GM12874 (cell line): ENCODE measurements at regions not wholly inside any gene's neighbourhood (a gene's known extent, or its start where the extent isn't known, plus 50 kb on each side); places are given as distances from the start of the nearest gene placed in this dataset.

Experiments
- TF ChIP-seq, protein P1 (sequence below): IDR thresholded peaks from 2 replicates; pipeline ENCODE4 v1.5.1; 2011; ENCODE audit warnings: low read depth, mild to moderate bottlenecking, control low read depth, low read length, moderate library complexity; ENCODE audit not compliant: insufficient read depth

DNA sequence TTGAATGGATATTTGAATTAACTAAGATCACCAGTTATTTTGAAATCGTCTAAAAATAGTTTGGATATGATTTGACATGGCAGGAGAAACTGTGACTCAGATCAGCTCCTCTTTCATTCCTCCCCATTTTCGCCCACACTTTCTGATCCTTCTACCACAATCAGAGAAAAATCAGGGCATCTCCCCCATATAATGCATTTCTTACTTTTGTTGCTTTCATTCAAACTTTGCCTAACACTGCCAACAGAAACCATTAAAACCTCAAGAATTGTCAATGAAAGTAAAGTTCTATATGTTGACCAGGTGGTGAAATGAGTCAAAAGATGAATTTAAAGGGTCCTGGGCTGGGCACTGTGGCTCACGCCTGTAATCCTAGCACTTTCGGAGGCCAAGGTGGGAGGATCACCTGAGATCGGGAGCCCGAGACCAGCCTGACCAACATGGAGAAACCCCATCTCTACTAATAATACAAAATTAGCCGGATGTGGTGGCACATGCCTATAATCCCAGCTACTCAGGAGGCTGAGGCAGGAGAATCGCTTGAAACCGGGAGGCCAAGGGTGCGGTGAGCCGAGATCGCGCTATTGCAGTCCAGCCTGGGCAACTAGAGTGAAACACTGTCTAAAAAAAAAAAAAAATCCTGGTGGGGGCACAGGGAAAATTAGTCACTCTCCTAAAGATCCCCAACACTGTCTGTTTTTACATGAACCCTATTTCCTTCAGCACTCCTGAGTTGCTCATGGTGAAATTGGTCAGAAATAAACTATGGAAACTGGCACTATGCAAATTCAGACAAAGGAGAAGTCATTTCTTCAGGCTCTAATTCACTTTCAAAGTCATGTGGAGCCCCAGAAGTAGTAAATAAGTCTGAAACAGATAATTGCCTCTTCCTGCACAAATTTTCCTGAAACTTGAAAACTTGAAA lies 122.8 kb upstream of the NOCT start:
- TF ChIP-seq, protein P1, sequence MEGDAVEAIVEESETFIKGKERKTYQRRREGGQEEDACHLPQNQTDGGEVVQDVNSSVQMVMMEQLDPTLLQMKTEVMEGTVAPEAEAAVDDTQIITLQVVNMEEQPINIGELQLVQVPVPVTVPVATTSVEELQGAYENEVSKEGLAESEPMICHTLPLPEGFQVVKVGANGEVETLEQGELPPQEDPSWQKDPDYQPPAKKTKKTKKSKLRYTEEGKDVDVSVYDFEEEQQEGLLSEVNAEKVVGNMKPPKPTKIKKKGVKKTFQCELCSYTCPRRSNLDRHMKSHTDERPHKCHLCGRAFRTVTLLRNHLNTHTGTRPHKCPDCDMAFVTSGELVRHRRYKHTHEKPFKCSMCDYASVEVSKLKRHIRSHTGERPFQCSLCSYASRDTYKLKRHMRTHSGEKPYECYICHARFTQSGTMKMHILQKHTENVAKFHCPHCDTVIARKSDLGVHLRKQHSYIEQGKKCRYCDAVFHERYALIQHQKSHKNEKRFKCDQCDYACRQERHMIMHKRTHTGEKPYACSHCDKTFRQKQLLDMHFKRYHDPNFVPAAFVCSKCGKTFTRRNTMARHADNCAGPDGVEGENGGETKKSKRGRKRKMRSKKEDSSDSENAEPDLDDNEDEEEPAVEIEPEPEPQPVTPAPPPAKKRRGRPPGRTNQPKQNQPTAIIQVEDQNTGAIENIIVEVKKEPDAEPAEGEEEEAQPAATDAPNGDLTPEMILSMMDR, result no peak

DNA sequence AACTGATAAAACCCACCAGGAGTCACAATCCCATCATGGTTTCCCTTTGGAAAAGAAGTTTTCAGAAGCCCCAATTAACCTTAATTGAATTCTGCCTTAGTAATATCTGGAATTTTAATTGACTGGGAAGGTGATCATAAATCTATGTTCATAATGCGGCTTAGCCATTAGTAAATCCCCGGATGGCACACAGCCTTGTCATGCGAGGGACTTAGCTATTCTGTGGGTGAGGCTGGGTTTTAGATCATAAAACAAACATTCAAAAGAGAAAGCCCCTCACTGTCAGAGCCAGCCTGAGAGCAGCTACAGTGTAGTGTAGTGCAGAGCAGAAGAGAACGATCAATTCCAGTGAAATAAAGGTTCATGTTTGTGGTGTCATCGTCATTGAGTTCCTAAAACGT lies 124.0 kb upstream of the NOCT start:
- TF ChIP-seq, protein P1, result no peak

DNA sequence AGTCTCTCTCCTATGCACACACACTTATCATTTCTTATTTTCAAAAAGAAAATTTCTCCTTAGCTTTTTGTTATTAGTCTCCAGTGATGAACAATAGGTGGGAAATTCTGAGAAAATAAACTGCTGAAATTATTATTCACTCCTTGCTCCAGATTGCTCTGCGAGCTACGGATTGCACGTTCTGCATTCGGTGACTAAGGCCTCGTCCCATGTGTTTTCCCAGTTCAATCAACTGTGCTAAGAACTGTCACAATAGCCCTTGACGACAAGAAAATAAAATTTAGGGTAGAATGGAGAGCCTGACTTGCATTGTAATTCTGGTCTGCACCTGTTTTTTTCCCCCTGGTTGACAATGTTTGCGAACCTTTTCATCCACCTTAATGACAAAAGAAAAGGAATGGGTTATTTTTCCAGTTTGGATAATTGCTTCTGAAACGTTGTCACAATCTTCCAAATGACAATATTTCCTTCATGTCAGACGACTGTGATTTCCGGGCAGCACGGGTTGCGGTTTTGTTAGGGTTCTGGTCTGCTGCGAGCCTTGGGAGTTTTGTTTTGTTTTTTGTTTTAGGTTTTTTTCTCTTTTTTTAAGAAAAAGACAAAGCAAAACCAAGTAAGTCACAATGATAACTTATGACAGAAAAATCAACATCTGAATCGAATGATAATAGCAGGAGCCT lies 124.5 kb upstream of the NOCT start:
- TF ChIP-seq, protein P1, result no peak

DNA sequence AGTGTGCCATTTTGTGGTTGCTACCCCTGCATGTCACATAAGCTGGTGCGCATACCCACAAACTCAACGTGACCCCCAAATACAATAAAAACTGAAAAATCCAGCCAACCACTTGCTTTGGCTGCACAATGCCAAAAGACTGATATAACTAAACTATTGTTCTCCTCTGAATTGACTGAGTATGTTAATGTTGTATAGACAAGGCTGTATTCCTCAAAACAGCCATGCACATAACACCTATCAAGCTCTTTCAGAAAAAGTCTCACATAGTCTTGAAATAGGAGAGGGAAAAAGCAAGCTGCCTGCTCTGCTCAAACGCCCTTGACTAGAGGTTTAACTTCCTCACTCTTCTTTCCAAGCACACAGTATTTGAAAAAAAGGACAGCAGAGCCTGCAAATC lies 126.4 kb upstream of the NOCT start:
- TF ChIP-seq, protein P1, result no peak

DNA sequence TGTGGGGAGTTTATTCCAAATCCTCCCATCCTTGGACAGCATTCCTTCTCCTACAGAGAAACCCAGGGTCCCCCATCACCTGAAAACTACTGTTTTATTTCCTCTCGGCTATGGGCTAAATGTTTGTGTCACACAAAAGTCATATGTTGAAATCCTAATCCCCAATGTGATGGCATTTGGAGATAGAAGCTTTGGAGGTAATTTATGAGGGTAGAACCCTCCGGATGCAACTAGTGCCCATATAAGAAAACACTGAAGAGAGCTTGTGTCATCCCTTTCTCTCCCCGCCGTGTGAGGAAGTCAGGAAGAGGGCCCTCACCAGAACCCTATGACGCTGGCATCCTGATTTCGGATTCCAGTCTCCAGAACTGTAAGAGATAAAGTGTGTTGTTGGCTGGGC lies 127.8 kb upstream of the NOCT start:
- TF ChIP-seq, protein P1, result no peak

DNA sequence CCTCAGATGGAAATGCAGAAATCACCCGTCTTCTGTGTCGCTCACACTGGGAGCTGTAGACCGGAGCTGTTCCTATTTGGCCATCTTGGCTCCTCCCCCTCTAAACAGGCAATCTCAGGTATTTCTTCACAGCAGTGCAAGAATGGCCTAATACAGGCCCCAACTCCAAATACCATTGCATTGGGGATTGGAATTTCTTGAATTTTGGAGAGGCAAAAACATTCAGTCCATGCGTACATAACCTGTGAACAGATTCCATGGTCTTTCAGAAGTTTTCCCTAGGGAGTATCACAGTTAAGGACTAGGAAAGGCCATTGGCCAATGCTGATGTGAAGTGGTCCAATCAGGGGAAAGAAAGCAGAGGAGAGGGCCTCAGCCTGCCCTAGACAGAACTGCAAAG lies 128.2 kb upstream of the NOCT start:
- TF ChIP-seq, protein P1, result no peak

DNA sequence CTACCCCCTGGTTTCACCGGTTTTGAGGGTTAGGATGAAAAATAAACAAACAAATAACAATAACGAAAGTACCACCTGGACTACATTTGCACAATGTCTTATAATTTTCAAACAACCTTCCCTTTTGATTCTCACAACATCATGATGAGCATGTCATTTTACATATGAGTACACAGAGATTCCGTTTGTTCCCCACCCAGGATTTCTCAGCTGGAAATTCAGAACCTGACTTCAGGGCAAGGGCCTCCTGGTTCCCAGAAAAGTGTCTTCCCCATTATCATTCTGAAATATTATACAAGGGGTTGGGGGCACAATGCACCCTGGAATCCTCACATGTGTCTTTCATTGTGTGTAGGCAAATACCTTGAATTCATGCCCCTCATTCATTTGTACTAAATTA lies 135.8 kb upstream of the NOCT start:
- TF ChIP-seq, protein P1, result no peak
